HG03097 (cell line): ENCODE measurements at regions not wholly inside any gene's neighbourhood (a gene's known extent, or its start where the extent isn't known, plus 50 kb on each side); places are given as distances from the start of the nearest gene placed in this dataset.

Source experiments
- ATAC-seq: cut with Tn5 transposase; IDR thresholded peaks from one replicate; pipeline ENCODE4 v1.9.1; 2021; ENCODE audit not compliant: unreplicated experiment, low FRiP score

GRCh38 chr10:64060389-64060788 is 539.2 kb downstream of the REEP3 start:
- no peak for ATAC-seq

GRCh38 chr10:64062793-64063192 is 541.6 kb downstream of the REEP3 start:
- ATAC-seq: no peak

- no peak for ATAC-seq
These were observed 545.9 kb downstream of the REEP3 start for GRCh38 chr10:64067009-64067606.

GRCh38 chr10:64067859-64068258 is 546.7 kb downstream of the REEP3 start:
- ATAC-seq: no peak

GRCh38 chr10:64070241-64070640 is 549.0 kb downstream of the REEP3 start:
- ATAC-seq: no peak

GRCh38 chr10:64071218-64071617 is 550.0 kb downstream of the REEP3 start:
- no peak for ATAC-seq

GRCh38 chr10:64075604-64076003 is 554.4 kb downstream of the REEP3 start:
- no peak for ATAC-seq

- no peak for ATAC-seq
These were observed 555.2 kb downstream of the REEP3 start for GRCh38 chr10:64076322-64076940.

- no peak for ATAC-seq
These were observed 558.1 kb downstream of the REEP3 start for GRCh38 chr10:64079341-64079740.

- ATAC-seq: no peak
These were observed 558.9 kb downstream of the REEP3 start for GRCh38 chr10:64080071-64080470.

GRCh38 chr10:64081947-64082482 is 560.8 kb downstream of the REEP3 start:
- ATAC-seq: no peak

GRCh38 chr10:64086083-64086767 is 565.0 kb downstream of the REEP3 start:
- no peak for ATAC-seq

GRCh38 chr10:64089648-64090047 is 568.4 kb downstream of the REEP3 start:
- no peak for ATAC-seq

- no peak for ATAC-seq
These were observed 569.7 kb downstream of the REEP3 start for GRCh38 chr10:64090865-64091264.

- no peak for ATAC-seq
These were observed 570.7 kb downstream of the REEP3 start for GRCh38 chr10:64091897-64092296.

- ATAC-seq: no peak
These were observed 572.1 kb downstream of the REEP3 start for GRCh38 chr10:64093304-64093703.

GRCh38 chr10:64093946-64094535 is 572.8 kb downstream of the REEP3 start:
- no peak for ATAC-seq

- ATAC-seq: no peak
These were observed 575.7 kb downstream of the REEP3 start for GRCh38 chr10:64096941-64097340.

- ATAC-seq: no peak
These were observed 576.4 kb downstream of the REEP3 start for GRCh38 chr10:64097391-64098122.

- no peak for ATAC-seq
These were observed 577.8 kb downstream of the REEP3 start for GRCh38 chr10:64098994-64099393.
